HepG2 (cell line): ENCODE measurements at regions not wholly inside any gene's neighbourhood (a gene's known extent, or its start where the extent isn't known, plus 50 kb on each side); places are given as distances from the start of the nearest gene placed in this dataset.

ENCODE experiments used
- FOXP1 ChIP-seq, 2 experiments: fragments of 450-650 bp in 1 of 2; IDR thresholded peaks; 2 replicates each; pipeline ENCODE4 v1.6.1; 2017 to 2018; ENCODE audit warnings: antibody characterized with exemption in 1 of 2
- SRF ChIP-seq: IDR thresholded peaks from 2 replicates; pipeline ENCODE4 v1.6.1; 2011; ENCODE audit warnings: mild to moderate bottlenecking, low read depth, low read length, moderate library complexity
- TARDBP ChIP-seq: sonication (generic); formaldehyde crosslinking; IDR thresholded peaks from 2 replicates; pipeline ENCODE4 v1.8.0; 2022; ENCODE audit warnings: mild to moderate bottlenecking, missing genetic modification reagents
- TBL1XR1 ChIP-seq: fragments of 150-350 bp; IDR thresholded peaks from 2 replicates; pipeline ENCODE4 v1.6.1; 2014; ENCODE audit warnings: borderline replicate concordance, low read length; ENCODE audit not compliant: partially characterized antibody
- TOPORS ChIP-seq: sonication (generic); formaldehyde crosslinking; IDR thresholded peaks from 2 replicates; pipeline ENCODE4 v1.8.0; 2023; ENCODE audit warnings: mild to moderate bottlenecking, missing genetic modification reagents
- ZKSCAN1 ChIP-seq: fragments of 150-350 bp; IDR thresholded peaks from 2 replicates; pipeline ENCODE4 v1.6.1; 2014; ENCODE audit warnings: low read length
- ZNF124 ChIP-seq: sonication (generic); formaldehyde crosslinking; IDR thresholded peaks from 2 replicates; pipeline ENCODE4 v1.4.0; 2020; ENCODE audit warnings: missing genetic modification reagents
- ZNF354B ChIP-seq: sonication (generic); formaldehyde crosslinking; IDR thresholded peaks from 2 replicates; pipeline ENCODE4 v1.8.0; 2022; ENCODE audit warnings: mild to moderate bottlenecking, missing genetic modification reagents
- TF ChIP-seq, protein P1 (sequence below): sonication (generic); formaldehyde crosslinking; IDR thresholded peaks from 2 replicates; pipeline ENCODE4 v1.4.0; 2020; ENCODE audit warnings: missing genetic modification reagents
- TF ChIP-seq, protein P2 (sequence below): sonication (generic); formaldehyde crosslinking; IDR thresholded peaks from 2 replicates; pipeline ENCODE4 v1.8.0; 2022; ENCODE audit warnings: low read depth, missing genetic modification reagents
- TF ChIP-seq, protein P3 (sequence below): sonication (generic); formaldehyde crosslinking; IDR thresholded peaks from 2 replicates; pipeline ENCODE4 v1.4.0; 2020; ENCODE audit warnings: low read depth, mild to moderate bottlenecking, missing genetic modification reagents
- TF ChIP-seq, protein P4 (sequence below): IDR thresholded peaks from 2 replicates; pipeline ENCODE4 v1.6.1; 2016; ENCODE audit warnings: missing compliant biosample characterization, missing genetic modification reagents, borderline replicate concordance

DNA sequence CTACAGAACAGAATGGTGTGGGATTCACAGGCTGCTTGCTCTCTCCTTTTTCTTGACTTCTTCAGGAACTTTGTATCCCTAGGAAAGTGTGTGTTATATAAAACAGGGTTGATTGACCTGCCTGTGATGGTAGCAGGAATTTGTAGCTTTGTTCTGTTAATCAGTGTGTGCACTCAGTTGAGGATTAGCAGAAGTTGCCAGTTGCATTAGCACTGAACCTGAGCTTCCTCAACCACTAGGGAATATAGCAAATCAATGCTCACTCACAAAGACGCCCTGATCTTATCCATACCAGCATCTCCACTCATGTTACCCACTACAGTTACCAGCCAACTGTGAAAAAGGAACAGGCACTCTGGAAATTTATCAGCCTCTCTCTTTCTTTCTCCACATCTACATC, 319.1 kb upstream of the EMCN start:
- TF ChIP-seq FOXP1 (IDR thresholded peaks at IDR 0.05) = no peak
- no peak for TF ChIP-seq FOXP1 (CRISPR knock-in tag; IDR thresholded peaks at IDR 0.05)
- no peak for TF ChIP-seq ZKSCAN1
- TF ChIP-seq TBL1XR1 = no peak
- no peak for TF ChIP-seq ZNF124
- TF ChIP-seq, protein P1, sequence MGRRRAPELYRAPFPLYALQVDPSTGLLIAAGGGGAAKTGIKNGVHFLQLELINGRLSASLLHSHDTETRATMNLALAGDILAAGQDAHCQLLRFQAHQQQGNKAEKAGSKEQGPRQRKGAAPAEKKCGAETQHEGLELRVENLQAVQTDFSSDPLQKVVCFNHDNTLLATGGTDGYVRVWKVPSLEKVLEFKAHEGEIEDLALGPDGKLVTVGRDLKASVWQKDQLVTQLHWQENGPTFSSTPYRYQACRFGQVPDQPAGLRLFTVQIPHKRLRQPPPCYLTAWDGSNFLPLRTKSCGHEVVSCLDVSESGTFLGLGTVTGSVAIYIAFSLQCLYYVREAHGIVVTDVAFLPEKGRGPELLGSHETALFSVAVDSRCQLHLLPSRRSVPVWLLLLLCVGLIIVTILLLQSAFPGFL = no peak
- TF ChIP-seq, protein P2, sequence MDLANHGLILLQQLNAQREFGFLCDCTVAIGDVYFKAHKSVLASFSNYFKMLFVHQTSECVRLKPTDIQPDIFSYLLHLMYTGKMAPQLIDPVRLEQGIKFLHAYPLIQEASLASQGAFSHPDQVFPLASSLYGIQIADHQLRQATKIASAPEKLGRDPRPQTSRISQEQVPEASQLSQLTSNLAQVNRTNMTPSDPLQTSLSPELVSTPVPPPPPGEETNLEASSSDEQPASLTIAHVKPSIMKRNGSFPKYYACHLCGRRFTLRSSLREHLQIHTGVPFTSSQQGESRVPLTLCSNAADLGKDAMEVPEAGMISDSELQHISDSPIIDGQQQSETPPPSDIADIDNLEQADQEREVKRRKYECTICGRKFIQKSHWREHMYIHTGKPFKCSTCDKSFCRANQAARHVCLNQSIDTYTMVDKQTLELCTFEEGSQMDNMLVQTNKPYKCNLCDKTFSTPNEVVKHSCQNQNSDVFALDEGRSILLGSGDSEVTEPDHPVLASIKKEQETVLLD = no peak
- no peak for TF ChIP-seq SRF
- TF ChIP-seq, protein P3, sequence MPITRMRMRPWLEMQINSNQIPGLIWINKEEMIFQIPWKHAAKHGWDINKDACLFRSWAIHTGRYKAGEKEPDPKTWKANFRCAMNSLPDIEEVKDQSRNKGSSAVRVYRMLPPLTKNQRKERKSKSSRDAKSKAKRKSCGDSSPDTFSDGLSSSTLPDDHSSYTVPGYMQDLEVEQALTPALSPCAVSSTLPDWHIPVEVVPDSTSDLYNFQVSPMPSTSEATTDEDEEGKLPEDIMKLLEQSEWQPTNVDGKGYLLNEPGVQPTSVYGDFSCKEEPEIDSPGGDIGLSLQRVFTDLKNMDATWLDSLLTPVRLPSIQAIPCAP (CRISPR knock-in tag) = no peak
- no peak for TF ChIP-seq ZNF354B
- no peak for TF ChIP-seq TOPORS (CRISPR knock-in tag)
- TF ChIP-seq TARDBP (CRISPR knock-in tag) = no peak
- TF ChIP-seq, protein P4, sequence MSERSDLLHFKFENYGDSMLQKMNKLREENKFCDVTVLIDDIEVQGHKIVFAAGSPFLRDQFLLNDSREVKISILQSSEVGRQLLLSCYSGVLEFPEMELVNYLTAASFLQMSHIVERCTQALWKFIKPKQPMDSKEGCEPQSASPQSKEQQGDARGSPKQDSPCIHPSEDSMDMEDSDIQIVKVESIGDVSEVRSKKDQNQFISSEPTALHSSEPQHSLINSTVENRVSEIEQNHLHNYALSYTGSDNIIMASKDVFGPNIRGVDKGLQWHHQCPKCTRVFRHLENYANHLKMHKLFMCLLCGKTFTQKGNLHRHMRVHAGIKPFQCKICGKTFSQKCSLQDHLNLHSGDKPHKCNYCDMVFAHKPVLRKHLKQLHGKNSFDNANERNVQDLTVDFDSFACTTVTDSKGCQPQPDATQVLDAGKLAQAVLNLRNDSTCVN (CRISPR knock-in tag) = no peak
